ENCODE measurements at regions not wholly inside any gene's neighbourhood (a gene's known extent, or its start where the extent isn't known, plus 50 kb on each side); places are given as distances from the start of the nearest gene placed in this dataset.

DNA sequence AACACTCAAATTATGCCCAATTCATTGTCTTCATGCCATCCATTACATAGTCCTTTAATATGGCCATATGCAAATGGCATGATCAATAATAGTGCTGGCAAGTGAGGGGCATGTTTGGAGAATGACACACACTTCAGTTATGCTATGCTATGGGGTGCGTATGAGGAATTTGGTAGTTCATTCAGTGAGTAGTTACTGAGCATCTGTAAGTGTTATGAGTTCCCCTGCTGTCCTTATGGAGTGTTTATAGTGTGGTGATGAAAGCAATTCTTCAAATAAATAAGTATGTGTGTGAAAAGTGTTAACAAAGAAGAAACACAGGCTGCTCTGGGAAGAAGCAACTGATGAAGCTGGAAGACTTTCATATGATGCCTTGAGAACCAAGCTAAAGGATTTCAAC lies 383.7 kb upstream of the SLC14A2 start:
- no peak for DNase-seq

DNA sequence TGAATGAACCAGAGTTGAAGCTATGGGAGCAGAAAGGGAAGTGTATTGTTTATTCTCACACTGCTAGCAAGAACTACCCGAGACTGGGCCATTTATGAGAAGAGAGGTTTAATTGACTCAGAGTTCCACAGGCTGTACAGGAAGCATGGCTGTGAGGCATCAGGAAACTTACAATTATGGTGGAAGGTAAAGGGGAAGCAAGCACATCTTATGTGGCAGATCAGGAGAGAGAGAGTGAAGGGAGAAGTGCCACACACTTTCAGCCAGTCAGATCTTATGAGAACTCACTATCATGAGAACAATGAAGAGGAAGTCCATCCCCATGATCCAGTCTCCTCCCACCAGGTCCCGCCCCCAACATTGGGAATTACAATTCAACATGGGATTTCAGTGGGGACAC lies 383.2 kb upstream of the SLC14A2 start:
- DNase-seq: no peak

- no peak for DNase-seq
Observed at GRCh38 chr18:45236676-45237075, 378.6 kb upstream of the SLC14A2 start.

GRCh38 chr18:45237343-45238098 lies 377.8 kb upstream of the SLC14A2 start:
- no peak for DNase-seq

DNA sequence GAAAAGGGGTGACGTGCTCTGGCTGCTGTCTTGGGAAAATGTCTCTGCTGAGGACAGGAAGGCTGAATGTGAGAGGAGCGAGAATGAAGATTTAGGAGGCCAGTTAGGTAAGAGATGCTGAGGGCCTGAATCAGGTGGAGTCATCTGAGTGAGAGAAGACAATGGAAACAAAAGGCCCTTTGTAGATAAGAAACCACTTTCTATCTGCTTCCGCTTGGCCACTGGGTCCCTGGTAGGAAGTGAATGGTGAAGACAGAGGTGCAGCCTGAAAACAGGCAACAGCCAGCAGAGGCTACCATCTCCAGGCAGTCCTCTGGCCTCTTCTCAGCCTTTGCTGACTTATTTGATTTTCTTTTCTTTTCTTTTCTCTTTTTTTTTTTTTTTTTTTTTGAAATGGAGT lies 374.0 kb upstream of the SLC14A2 start:
- no peak for DNase-seq

DNA sequence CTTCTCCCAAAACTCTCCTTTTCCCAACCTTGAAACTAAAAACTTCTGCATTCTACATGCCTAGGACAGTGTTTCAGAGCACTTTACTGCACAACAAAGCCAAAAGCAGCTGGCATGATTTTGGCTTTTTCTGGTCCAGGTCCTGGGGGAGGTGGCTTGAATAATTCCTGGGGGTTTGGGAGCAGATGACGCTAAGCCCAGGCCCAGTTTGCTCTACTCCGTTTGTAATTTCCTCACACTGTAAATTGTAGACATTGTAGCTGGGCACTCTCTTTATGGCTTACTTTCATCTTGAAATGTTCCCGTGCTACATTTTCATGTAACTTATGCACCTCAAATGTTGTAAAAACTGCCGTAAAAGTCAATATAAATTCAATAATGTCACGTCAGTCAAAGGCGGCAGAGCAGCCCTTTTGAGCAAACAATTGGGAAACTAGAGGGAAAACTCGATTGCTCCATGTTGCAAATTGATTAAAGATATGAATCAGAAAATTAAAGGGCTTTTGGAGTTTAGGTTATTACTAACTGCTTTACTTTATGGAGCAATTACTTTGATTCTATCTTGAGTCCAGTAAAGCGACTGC lies 373.2 kb upstream of the SLC14A2 start:
- no peak for DNase-seq

- no peak for DNase-seq
Observed at GRCh38 chr18:45243340-45244110, 371.8 kb upstream of the SLC14A2 start.

DNA sequence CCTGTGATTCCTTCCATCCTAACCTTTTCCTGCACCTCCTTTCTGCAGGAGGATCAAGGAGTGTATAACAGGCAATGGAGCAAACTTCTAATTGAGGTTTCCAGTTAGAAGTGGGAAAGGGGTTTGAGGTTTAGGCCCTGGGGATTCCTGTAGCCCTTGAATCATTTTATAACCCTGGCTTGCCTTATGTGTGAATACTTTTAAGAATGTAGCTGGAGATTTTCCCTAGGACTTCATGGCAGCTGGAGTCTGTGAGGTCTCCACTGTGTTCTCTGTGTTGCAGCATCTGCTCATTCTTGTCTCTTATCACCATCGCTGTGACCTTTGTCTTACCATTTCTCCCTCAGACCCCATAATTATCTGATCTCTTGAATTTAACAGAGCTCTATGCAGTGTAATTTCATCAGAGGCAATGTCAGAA lies 370.2 kb upstream of the SLC14A2 start:
- no peak for DNase-seq

- DNase-seq: no peak
Observed at GRCh38 chr18:45248240-45248903, 366.9 kb upstream of the SLC14A2 start.

DNA sequence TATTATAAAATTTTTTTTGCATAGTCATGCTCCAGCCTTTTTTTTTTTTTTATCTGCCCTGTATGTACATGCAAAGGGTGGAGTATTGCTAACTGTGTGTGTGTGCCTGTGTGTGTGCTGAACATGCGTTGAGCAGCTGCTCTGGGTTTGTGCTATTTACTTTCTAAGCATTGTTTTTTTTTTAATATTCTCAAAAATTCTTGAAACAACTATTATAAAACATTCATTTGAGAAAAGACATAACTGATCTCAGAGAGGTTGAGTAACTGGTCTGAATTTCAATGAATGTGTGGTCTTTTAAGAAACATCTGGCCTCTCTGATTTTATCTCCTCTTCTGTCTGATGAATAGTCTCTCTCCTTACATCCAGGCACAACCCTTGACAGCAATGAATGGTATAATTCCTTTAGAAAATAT lies 366.0 kb upstream of the SLC14A2 start:
- DNase-seq: no peak

DNA sequence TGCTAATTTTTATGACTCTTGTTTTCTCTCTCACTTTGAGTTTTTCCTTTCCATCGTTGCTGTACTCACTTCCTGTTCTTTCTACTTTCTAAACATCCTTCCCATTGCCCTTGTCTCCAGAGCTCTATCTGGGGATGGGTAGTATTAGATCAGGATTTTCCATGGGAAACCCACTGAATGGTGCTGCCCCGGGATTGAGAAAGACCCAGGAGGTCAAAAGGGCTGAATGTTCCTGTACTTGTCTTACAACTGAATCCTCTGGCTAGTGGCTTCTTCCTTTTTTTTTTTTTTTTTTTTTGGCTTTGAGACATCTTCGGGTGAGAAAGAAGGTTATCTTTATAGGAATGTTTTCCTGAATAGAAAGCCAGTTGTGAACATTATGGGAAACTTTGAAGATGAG lies 364.8 kb upstream of the SLC14A2 start:
- no peak for DNase-seq

DNA sequence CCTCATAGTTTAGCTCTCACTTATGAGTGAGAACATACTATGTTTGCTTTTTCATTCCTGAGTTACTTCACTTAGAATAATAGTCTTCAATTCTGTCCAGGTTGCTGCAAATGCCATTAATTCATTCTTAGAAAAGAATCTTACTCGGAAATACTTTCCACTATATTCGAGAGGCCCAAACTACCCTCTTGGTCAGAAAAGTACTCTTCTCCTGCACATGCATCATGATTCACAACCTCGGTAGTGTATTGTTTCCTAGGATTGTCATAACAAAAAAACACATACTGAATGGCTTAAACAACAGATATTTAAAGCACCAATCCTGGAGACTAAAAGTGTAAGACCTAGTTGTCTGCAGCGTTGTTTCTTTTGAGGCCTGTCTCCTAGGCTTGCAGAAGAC lies 364.0 kb upstream of the SLC14A2 start:
- no peak for DNase-seq

DNA sequence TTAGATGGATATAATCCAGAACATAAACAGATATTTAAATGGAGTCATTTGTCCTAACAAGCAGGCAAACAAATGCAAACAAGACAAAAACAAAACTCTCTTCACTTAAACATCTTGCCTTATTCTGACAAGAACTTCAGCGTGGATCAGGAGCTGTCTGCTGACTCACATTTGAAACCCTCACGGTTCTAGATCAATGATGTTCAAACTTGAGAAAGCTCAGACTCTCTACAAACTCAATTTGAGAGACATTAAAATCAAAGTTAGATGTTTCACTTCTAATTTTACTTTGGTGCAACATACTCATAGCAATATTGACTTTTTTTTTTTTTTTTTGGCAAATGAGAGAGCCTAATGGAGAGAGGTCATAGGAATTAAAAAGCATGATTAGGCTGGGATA lies 362.8 kb upstream of the SLC14A2 start:
- no peak for DNase-seq

DNA sequence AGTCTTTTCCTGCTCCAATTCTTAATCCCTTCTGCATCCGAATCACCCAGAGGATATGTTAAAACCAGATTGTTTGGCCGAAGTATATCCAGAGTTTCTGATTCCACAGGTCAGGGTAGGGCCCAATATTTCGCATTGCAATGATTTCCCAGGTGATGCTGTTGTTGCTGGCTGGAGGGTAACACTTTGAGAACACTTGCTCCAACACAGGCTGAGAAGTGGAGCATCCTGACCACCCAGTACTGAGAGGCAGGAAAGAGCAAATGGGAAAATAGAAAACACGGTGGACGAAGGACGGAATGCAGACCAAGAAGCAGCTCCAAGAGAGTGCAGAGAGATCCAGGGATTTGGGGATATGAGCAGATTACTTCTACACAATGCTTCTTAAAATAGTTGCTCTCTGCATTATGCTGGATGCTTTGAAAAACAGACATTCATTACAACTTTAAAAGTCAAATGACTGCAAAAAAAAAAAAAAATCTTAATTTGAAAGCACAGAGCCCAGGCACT lies 362.2 kb upstream of the SLC14A2 start:
- DNase-seq: no peak

DNA sequence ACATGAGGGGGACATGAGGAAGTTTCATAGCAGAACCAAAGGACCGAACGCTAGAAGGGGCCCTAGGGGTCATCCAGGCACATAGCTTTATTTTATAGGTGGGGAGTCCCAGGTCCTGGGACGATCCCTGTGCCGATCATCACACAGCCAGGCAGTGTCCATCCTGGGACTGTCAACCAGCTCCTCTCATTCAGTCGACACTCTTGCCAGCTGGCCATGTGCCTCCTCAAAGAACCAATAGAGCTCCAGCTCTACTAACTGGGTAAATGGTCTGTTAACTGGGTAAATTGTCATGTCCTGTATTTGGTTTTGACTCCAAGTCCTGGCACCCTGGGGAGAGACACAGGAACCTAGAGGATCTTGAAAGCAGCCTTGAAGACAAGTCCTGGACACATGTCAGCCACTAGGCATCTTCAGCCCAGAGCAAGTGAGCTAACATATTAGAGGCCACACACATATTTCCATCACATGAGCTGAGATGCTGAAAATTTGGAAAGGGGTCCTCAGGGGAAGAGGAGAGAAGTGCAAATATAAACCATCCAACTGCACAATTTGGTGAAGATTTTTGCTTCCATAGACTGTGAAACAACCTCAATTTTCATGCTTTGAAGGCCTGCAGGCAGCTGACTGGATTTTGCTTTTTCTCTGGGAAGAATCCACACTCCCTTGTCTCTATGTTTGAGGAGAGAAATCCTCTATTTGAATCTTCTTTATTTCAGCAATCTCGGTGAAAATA lies 361.1 kb upstream of the SLC14A2 start:
- no peak for DNase-seq

GRCh38 chr18:45254709-45255082 lies 360.6 kb upstream of the SLC14A2 start:
- DNase-seq: no peak

DNA sequence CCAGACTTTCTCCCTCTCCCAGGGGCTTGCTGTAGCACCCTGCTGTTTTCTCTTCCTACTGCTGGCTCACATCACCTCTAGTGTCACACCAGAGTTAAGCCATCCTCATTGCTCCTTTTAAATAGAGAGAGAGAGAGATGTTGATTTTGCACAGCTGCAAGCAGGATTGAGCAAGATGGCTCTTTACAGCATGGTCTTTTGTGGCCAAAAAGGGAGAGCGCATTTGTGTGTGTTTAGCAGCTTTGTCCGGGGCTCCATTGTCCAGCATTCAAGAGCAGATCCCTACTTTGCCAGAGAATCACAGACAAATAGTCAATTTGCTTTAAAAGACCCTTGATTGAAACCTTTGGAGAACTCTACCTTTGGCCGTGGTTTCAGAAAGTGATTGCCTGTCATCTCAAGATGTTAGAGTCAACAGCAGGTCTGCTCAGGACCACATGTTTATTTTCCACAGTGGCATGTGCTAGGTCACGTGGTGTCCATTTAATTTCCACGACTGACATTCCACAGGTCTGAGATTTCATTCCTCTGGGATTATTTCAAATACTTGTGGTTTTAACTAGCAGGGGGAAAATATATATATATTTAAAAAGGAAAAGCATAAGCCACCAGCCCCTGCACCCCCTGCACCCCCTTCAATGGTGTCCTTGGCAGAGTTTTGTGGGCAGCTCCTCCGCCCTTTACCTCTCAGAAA lies 359.9 kb upstream of the SLC14A2 start:
- DNase-seq: no peak

DNA sequence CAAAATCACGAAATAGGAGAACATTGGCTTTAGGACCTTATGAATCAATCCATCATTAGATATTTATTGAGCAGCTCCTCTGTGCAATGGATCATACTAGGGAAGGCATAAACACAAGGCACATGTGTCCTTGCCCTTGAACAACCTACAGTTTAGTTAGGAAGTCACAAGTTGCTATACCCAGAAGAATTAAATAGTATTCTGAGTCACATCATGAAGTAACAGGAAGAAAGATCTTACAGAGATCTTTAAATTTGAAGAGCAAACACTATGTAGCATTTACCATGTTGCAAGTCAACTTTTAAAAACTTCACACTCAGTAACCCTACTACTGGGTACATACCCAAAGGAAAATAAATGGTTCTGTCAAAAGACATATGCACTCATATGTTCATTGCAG lies 355.2 kb upstream of the SLC14A2 start:
- no peak for DNase-seq

- no peak for DNase-seq
Observed at GRCh38 chr18:45266023-45266422, 349.3 kb upstream of the SLC14A2 start.

GRCh38 chr18:45267622-45268021 lies 347.7 kb upstream of the SLC14A2 start:
- DNase-seq: no peak

DNA sequence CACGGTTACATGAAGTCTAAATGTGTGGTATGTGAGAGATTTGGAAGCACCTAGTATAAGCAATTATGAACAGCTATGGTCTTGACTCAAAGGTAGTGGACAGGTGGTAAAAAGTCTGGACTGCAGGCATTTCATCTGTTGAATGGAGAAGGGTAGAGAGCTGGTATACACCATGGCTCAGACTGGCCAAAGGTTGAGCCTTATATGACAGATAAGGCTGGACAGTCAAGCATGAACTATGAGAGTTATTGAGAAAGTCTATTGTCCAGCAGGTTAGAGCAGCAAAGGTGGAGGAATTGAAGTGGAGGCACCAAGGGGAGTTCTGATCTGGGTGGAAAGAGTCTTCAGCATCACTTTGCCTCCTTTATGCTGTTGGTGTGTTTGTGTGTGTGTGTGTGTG lies 346.7 kb upstream of the SLC14A2 start:
- no peak for DNase-seq

GRCh38 chr18:45270289-45270771 lies 344.9 kb upstream of the SLC14A2 start:
- no peak for DNase-seq

Measured in activated T-cell treated with anti-CD3 and anti-CD28 coated beads, Interleukin-2, amount 50 U/mL, for 1 hour (primary cell).